ENCODE measurements at regions not wholly inside any gene's neighbourhood (a gene's known extent, or its start where the extent isn't known, plus 50 kb on each side); places are given as distances from the start of the nearest gene placed in this dataset.
A peak's percentile ranks its signal among the peaks of the same experiment; 100 is the strongest.
"Not testable (repeated sequence)": the region's sequence is repeated elsewhere in the genome, so short reads cannot be mapped to it uniquely, and the experiment has no call there.

GRCh38 chr2:88802026-88802425 is 110.6 kb downstream of the RPIA start:
- DNase-seq (ENCODE audit: low spot score) = not testable (repeated sequence)

GRCh38 chr2:88807237-88807962 is 115.9 kb downstream of the RPIA start:
- no peak for DNase-seq (ENCODE audit: low spot score)

- DNase-seq (ENCODE audit: low spot score) = no peak
Observed at GRCh38 chr2:88808083-88808482, 116.6 kb downstream of the RPIA start.

GRCh38 chr2:88808652-88809051 is 117.2 kb downstream of the RPIA start:
- no peak for DNase-seq (ENCODE audit: low spot score)

- no peak for DNase-seq (ENCODE audit: low spot score)
Observed at GRCh38 chr2:88809216-88809615, 117.7 kb downstream of the RPIA start.

GRCh38 chr2:88810017-88810416 is 118.5 kb downstream of the RPIA start:
- no peak for DNase-seq (ENCODE audit: low spot score)

GRCh38 chr2:88810488-88810887 is 119.0 kb downstream of the RPIA start:
- DNase-seq (ENCODE audit: low spot score) = no peak

- no peak for DNase-seq (ENCODE audit: low spot score)
Observed at GRCh38 chr2:88811233-88811632, 119.8 kb downstream of the RPIA start.

GRCh38 chr2:88811681-88812080 is 120.2 kb downstream of the RPIA start:
- no peak for DNase-seq (ENCODE audit: low spot score)

GRCh38 chr2:88813612-88814011 is 122.1 kb downstream of the RPIA start:
- DNase-seq (ENCODE audit: low spot score) = no peak

GRCh38 chr2:88815282-88815681 is 123.8 kb downstream of the RPIA start:
- DNase-seq (ENCODE audit: low spot score) = no peak

GRCh38 chr2:88815697-88816096 is 124.2 kb downstream of the RPIA start:
- no peak for DNase-seq (ENCODE audit: low spot score)

- DNase-seq (ENCODE audit: low spot score) = no peak
Observed at GRCh38 chr2:88818381-88818780, 126.9 kb downstream of the RPIA start.

GRCh38 chr2:88824951-88825350 is 133.5 kb downstream of the RPIA start:
- DNase-seq (ENCODE audit: low spot score) = no peak

- DNase-seq (ENCODE audit: low spot score) = no peak
Observed at GRCh38 chr2:88826399-88826798, 134.9 kb downstream of the RPIA start.

GRCh38 chr2:88827821-88828220 is 136.3 kb downstream of the RPIA start:
- no peak for DNase-seq (ENCODE audit: low spot score)

GRCh38 chr2:88828397-88829137 is 137.1 kb downstream of the RPIA start:
- no peak for DNase-seq (ENCODE audit: low spot score)

GRCh38 chr2:88829607-88830463 is 138.4 kb downstream of the RPIA start:
- no peak for DNase-seq (ENCODE audit: low spot score)

- no peak for DNase-seq (ENCODE audit: low spot score)
Observed at GRCh38 chr2:88831071-88831791, 139.8 kb downstream of the RPIA start.

GRCh38 chr2:88831792-88832248 is 140.3 kb downstream of the RPIA start:
- DNase-seq (ENCODE audit: low spot score) = peak; percentile 56

GRCh38 chr2:88832311-88832991 is 141.0 kb downstream of the RPIA start:
- DNase-seq (ENCODE audit: low spot score) = no peak
